H1 (cell line): ENCODE measurements at regions not wholly inside any gene's neighbourhood (a gene's known extent, or its start where the extent isn't known, plus 50 kb on each side); places are given as distances from the start of the nearest gene placed in this dataset.

ENCODE experiments used
- CTCF ChIA-PET: fragments of 300-600 bp; sonication (Branson Sonifier 250); formaldehyde crosslinking; loops from one replicate; lab custom pipeline; 2021; ENCODE audit not compliant: partially characterized antibody; lab: Charles Lee
- POLR2A ChIA-PET: fragments of 300-600 bp; sonication (Branson Sonifier 250); formaldehyde crosslinking; loops from one replicate; lab custom pipeline; 2021; ENCODE audit warnings: inconsistent platforms; ENCODE audit not compliant: partially characterized antibody; lab: Charles Lee
- DNase-seq, 2 experiments: peaks; one replicate each; pipeline versions ENCODE4 v3.0.0 to v3.0.0-alpha.2; 2010 to 2022; ENCODE audit warnings: low spot score in 2 of 2, low read depth in 1 of 2, mixed read lengths in 1 of 2
- FAIRE-seq: peaks from 2 replicates; lab custom pipeline; 2011; peaks lifted over from hg19 to GRCh38; lab: Jason Lieb, UNC
- H2AFZ ChIP-seq: 2 replicates; pipeline ENCODE4 v1.8.1; 2012; ENCODE audit warnings: low read length, inconsistent platforms
- H2AK5ac ChIP-seq: 2 replicates; pipeline ENCODE4 v1.6.1; 2013; ENCODE audit warnings: low read depth, low read length
- H2BK120ac ChIP-seq: replicated peaks from 2 replicates; pipeline ENCODE3; 2013; ENCODE audit warnings: low read depth, low read length, inconsistent platforms
- H2BK12ac ChIP-seq: 2 replicates; pipeline ENCODE4 v1.6.1; 2013; ENCODE audit warnings: low read depth, low read length
- H2BK15ac ChIP-seq: 2 replicates; pipeline ENCODE4 v1.6.1; 2013; ENCODE audit warnings: low read length
- H2BK20ac ChIP-seq: 2 replicates; pipeline ENCODE4 v1.6.1; 2013; ENCODE audit warnings: low read length
- H2BK5ac ChIP-seq: 2 replicates; pipeline ENCODE4 v1.6.1; 2013; ENCODE audit warnings: low read depth, low read length
- H3K14ac ChIP-seq: 2 replicates; pipeline ENCODE4 v1.6.1; 2013; ENCODE audit warnings: inconsistent platforms; ENCODE audit not compliant: insufficient read length
- H3K18ac ChIP-seq: 2 replicates; pipeline ENCODE4 v1.6.1; 2013; ENCODE audit warnings: low read length; ENCODE audit errors: extremely low read depth
- H3K23ac ChIP-seq: 2 replicates; pipeline ENCODE4 v1.6.1; 2013; ENCODE audit warnings: inconsistent platforms; ENCODE audit not compliant: insufficient read length
- H3K23me2 ChIP-seq: 2 replicates; pipeline ENCODE4 v1.6.1; 2013; ENCODE audit warnings: low read depth, low read length
- H3K27ac ChIP-seq: 2 replicates; pipeline ENCODE4 v1.6.1; 2011; ENCODE audit warnings: low read depth, low read length, inconsistent platforms
- H3K27me3 ChIP-seq, 4 experiments: replicated peaks in 1 of 4; 1 replicate in 1 of 4; 2 replicates in 3 of 4; pipeline versions ENCODE4 v1.6.1 to v1.8.1; 2011 to 2013; ENCODE audit warnings: low read length in 3 of 4, mild to moderate bottlenecking in 3 of 4, inconsistent platforms in 2 of 4, mixed read lengths in 2 of 4, moderate library complexity in 1 of 4; ENCODE audit not compliant: control insufficient read depth in 3 of 4, insufficient read depth in 3 of 4; ENCODE audit errors: extremely low read depth in 1 of 4
- H3K36me3 ChIP-seq, 4 experiments: 2 replicates each; pipeline versions ENCODE4 v1.6.1 to v1.8.1; 2011 to 2013; ENCODE audit warnings: mild to moderate bottlenecking in 4 of 4, low read length in 3 of 4, moderate library complexity in 2 of 4, control low read depth in 1 of 4, inconsistent platforms in 1 of 4; ENCODE audit not compliant: insufficient read depth in 4 of 4, control insufficient read depth in 2 of 4
- H3K4ac ChIP-seq: replicated peaks from 2 replicates; pipeline ENCODE3; 2013; ENCODE audit warnings: low read length, low read depth, mixed read lengths, inconsistent platforms; ENCODE audit not compliant: insufficient read length
- H3K4me1 ChIP-seq, 4 experiments: replicated peaks in 1 of 4; 1 replicate in 1 of 4; 2 replicates in 3 of 4; pipeline versions ENCODE4 v1.6.1 to v1.8.1; 2011 to 2013; ENCODE audit warnings: low read length in 3 of 4, inconsistent platforms in 2 of 4, mixed read lengths in 1 of 4; ENCODE audit not compliant: insufficient read depth in 4 of 4, control insufficient read depth in 3 of 4
- H3K4me2 ChIP-seq, 2 experiments: 2 replicates each; pipeline versions ENCODE4 v1.6.1 to v1.8.1; 2011 to 2013; ENCODE audit warnings: low read depth in 2 of 2, low read length in 2 of 2, control low read depth in 1 of 2, inconsistent platforms in 1 of 2, mild to moderate bottlenecking in 1 of 2; ENCODE audit not compliant: insufficient read depth in 1 of 2
- H3K4me3 ChIP-seq, 4 experiments: fragments of 200-600, 300-600 bp in 1 of 4; sonication (generic), shearing (Covaris generic), sonication (Bioruptor Twin) in 1 of 4; 2 replicates each; pipeline versions ENCODE4 v1.5.1 to v1.8.1; 2011 to 2016; ENCODE audit warnings: low read length in 4 of 4, low read depth in 3 of 4, control low read depth in 2 of 4, inconsistent platforms in 2 of 4, mild to moderate bottlenecking in 2 of 4, mixed read lengths in 1 of 4, moderate library complexity in 1 of 4; ENCODE audit not compliant: insufficient read depth in 2 of 4; ENCODE audit errors: extremely low read depth in 1 of 4
- H3K56ac ChIP-seq: replicated peaks from 2 replicates; pipeline ENCODE3; 2013; ENCODE audit warnings: low read depth, mild to moderate bottlenecking, mixed read lengths, low read length, inconsistent platforms; ENCODE audit not compliant: insufficient read length
- H3K79me1 ChIP-seq: 2 replicates; pipeline ENCODE4 v1.6.1; 2013; ENCODE audit warnings: low read depth, low read length, control low read depth
- H3K79me2 ChIP-seq, 2 experiments: 2 replicates each; pipeline versions ENCODE4 v1.6.1 to v1.8.1; 2012 to 2013; ENCODE audit warnings: low read length in 2 of 2, mild to moderate bottlenecking in 2 of 2, inconsistent platforms in 1 of 2; ENCODE audit not compliant: insufficient read depth in 2 of 2, control insufficient read depth in 1 of 2
- H3K9ac ChIP-seq, 4 experiments: replicated peaks in 1 of 4; 1 replicate in 1 of 4; 2 replicates in 3 of 4; pipeline versions ENCODE4 v1.6.1 to v1.8.1; 2011 to 2013; ENCODE audit warnings: low read depth in 3 of 4, low read length in 3 of 4, control low read depth in 2 of 4, mild to moderate bottlenecking in 2 of 4, moderate library complexity in 2 of 4, inconsistent platforms in 1 of 4; ENCODE audit errors: extremely low read depth in 1 of 4
- H3K9me3 ChIP-seq, 2 experiments: 2 replicates each; pipeline versions ENCODE4 v1.6.1 to v1.8.1; 2012 to 2013; ENCODE audit warnings: mild to moderate bottlenecking in 2 of 2, moderate library complexity in 2 of 2, control low read depth in 1 of 2, inconsistent platforms in 1 of 2, low read depth in 1 of 2, low read length in 1 of 2, mixed read lengths in 1 of 2; ENCODE audit not compliant: insufficient read depth in 2 of 2
- H4K20me1 ChIP-seq, 2 experiments: replicated peaks in 1 of 2; 2 replicates each; pipeline versions ENCODE3 to v1.8.1; 2011 to 2013; ENCODE audit warnings: inconsistent platforms in 2 of 2, low read length in 2 of 2, mild to moderate bottlenecking in 1 of 2; ENCODE audit not compliant: insufficient read depth in 2 of 2, control insufficient read depth in 1 of 2
- H4K5ac ChIP-seq: 2 replicates; pipeline ENCODE4 v1.6.1; 2013; ENCODE audit warnings: low read length, low read depth, mixed read lengths, inconsistent platforms; ENCODE audit not compliant: insufficient read length
- H4K8ac ChIP-seq: 2 replicates; pipeline ENCODE4 v1.8.0; 2013; ENCODE audit warnings: mild to moderate bottlenecking, moderate library complexity, low read length, inconsistent platforms; ENCODE audit not compliant: insufficient read depth; ENCODE audit errors: extremely low read depth
- H4K91ac ChIP-seq: replicated peaks from 2 replicates; pipeline ENCODE3; 2013; ENCODE audit warnings: low read length, mixed read lengths, inconsistent platforms; ENCODE audit not compliant: insufficient read length
- BCL11A ChIP-seq, 2 experiments: IDR thresholded peaks; one replicate each; pipeline ENCODE4 v1.6.1; 2011; ENCODE audit warnings: low read depth in 2 of 2, low read length in 2 of 2, mild to moderate bottlenecking in 2 of 2
- CBX5 ChIP-seq: fragments of 300-800, 300-1000 bp; sonication (generic); IDR thresholded peaks from 2 replicates; pipeline ENCODE4 v1.7.1; 2016; ENCODE audit warnings: antibody characterized with exemption, low read length, low read depth
- CHD2 ChIP-seq: IDR thresholded peaks from 2 replicates; pipeline ENCODE4 v1.6.1; 2012; ENCODE audit warnings: low read length, improper control_type of control experiment
- CTBP2 ChIP-seq: IDR thresholded peaks from 2 replicates; pipeline ENCODE4 v1.7.0; 2011; ENCODE audit warnings: borderline replicate concordance, mild to moderate bottlenecking, moderate library complexity, mixed read lengths, low read length; ENCODE audit not compliant: insufficient read depth, insufficient read length
- E2F6 ChIP-seq: IDR thresholded peaks from 2 replicates; pipeline ENCODE4 v1.6.1; 2012; ENCODE audit warnings: inconsistent platforms
- FOSL1 ChIP-seq: IDR thresholded peaks from 2 replicates; pipeline ENCODE4 v1.6.1; 2011; ENCODE audit warnings: mild to moderate bottlenecking, low read depth, low read length, moderate library complexity; ENCODE audit not compliant: insufficient read depth
- HDAC2 ChIP-seq, 2 experiments: fragments of 300-600 bp in 1 of 2; sonication (generic) in 1 of 2; IDR thresholded peaks; 2 replicates each; pipeline ENCODE4 v1.6.1; 2011 to 2012; ENCODE audit warnings: low read depth in 2 of 2, low read length in 2 of 2, mild to moderate bottlenecking in 2 of 2, moderate library complexity in 2 of 2, borderline replicate concordance in 1 of 2, inconsistent platforms in 1 of 2
- JUND ChIP-seq: IDR thresholded peaks from 2 replicates; pipeline ENCODE4 v1.6.1; 2011; ENCODE audit warnings: mild to moderate bottlenecking, improper control_type of control experiment, low read length
- KDM1A ChIP-seq: fragments of 200-600, 300-600 bp; sonication (generic); IDR thresholded peaks from 2 replicates; pipeline ENCODE4 v1.7.1; 2016; ENCODE audit warnings: mild to moderate bottlenecking, low read length, borderline replicate concordance
- POLR2A ChIP-seq, 2 experiments: IDR thresholded peaks; 1 replicate in 1 of 2; 2 replicates in 1 of 2; pipeline ENCODE4 v1.6.1; 2011; ENCODE audit warnings: low read depth in 2 of 2, low read length in 2 of 2, mild to moderate bottlenecking in 2 of 2; ENCODE audit errors: control extremely low read depth in 1 of 2
- SIRT6 ChIP-seq: IDR thresholded peaks from one replicate; pipeline ENCODE4 v1.7.1; 2012; ENCODE audit warnings: low read length, inconsistent platforms
- WGBS, 2 experiments: shearing (Covaris generic) in 1 of 2; methylation state at CpG; one replicate each; pipeline versions ENCODE4 v1.1.6 to v1.1.7; 2013 to 2015; ENCODE audit warnings: low lambda C conversion rate in 2 of 2, mixed read lengths in 2 of 2, inconsistent platforms in 1 of 2, low coverage in 1 of 2, missing lambda C conversion rate in 1 of 2; ENCODE audit not compliant: insufficient replicate concordance in 2 of 2, insufficient coverage in 1 of 2, insufficient read length in 1 of 2; ENCODE audit errors: extremely low coverage in 1 of 2, missing lambda C conversion rate in 1 of 2; 5-methylcytosine and 5-hydroxymethylcytosine counted together

- no peak overlapping the region for H3K9ac ChIP-seq
- no peak overlapping the region for H3K18ac ChIP-seq
- H2BK15ac ChIP-seq, result no peak overlapping the region
- DNase-seq (no peak), FAIRE-seq (no peak)
- no peaks in the 10 kb centered on the region; the same call in 1 of the 2 replicates for H3K23me2 ChIP-seq
- H3K9me3 ChIP-seq, result no peaks in the 10 kb centered on the region
- H3K4ac ChIP-seq, result no peak overlapping the region
- TF ChIP-seq CHD2 (no peak), HDAC2 (IDR thresholded peaks at IDR 0.05; ENCODE audit: borderline replicate concordance in 1 of 2, low read depth in 2 of 2, low read length in 2 of 2) (no peak), KDM1A (no peak), POLR2A (IDR thresholded peaks at IDR 0.05; ENCODE audit: control extremely low read depth in 1 of 2, low read depth in 2 of 2, low read length in 2 of 2) (no peak), CBX5 (no peak), CTBP2 (no peak), SIRT6 (no peak), JUND (no peak), FOSL1 (no peak), E2F6 (no peak), BCL11A (IDR thresholded peaks at IDR 0.05; ENCODE audit: low read depth in 2 of 2, low read length in 2 of 2) (no peak)
- 97% methylated on average over 10 of the region's 10 CpGs; no CpG with 5 or more reads in 1 of the 2 experiments for WGBS, 2 experiments
- H3K14ac ChIP-seq, result no peak overlapping the region
- no peaks in the 10 kb centered on the region for H4K20me1 ChIP-seq
- H3K56ac ChIP-seq, result no peak overlapping the region
- ChIA-PET CTCF (interaction anchor here (1.1 to 2.2 kb wide), 6 partner anchors 10 to 48 kb away, joined by 3 to 6 read pairs (median 4); no protein-coding TSS in a partner anchor), POLR2A (no interaction called here)
- no peak overlapping the region for H2AK5ac ChIP-seq
- no peak overlapping the region; the same call in 1 of the 2 replicates for H4K8ac ChIP-seq
- no peak overlapping the region for H2BK120ac ChIP-seq
- no peak overlapping the region for H2AFZ ChIP-seq
- H2BK12ac ChIP-seq, result no peak overlapping the region
- no peak overlapping the region for H4K5ac ChIP-seq
- no peak overlapping the region for H4K91ac ChIP-seq
- no peak overlapping the region for H3K4me3 ChIP-seq
- H3K79me2 ChIP-seq, result no peaks in the 10 kb centered on the region
- no peak overlapping the region for H3K23ac ChIP-seq
- H3K36me3 ChIP-seq, result no peaks in the 10 kb centered on the region
- H3K27me3 ChIP-seq, result no peaks in the 10 kb centered on the region
- H3K79me1 ChIP-seq, result no peaks in the 10 kb centered on the region
- no peak overlapping the region for H3K27ac ChIP-seq
- no peak overlapping the region for H3K4me2 ChIP-seq
- H2BK20ac ChIP-seq, result no peak overlapping the region
- no peak overlapping the region for H2BK5ac ChIP-seq
- H3K4me1 ChIP-seq, result peaks cover 0 to 9% (median 4%) of the 10 kb centered on the region in 4 experiments; a peak in 5 of 7 replicates
These were observed 69.7 kb upstream of the EXOC4 start for GRCh38 chr7:133183042-133183794.
